C4-2B (cell line): ENCODE measurements at regions not wholly inside any gene's neighbourhood (a gene's known extent, or its start where the extent isn't known, plus 50 kb on each side); places are given as distances from the start of the nearest gene placed in this dataset.

ENCODE experiments used
- ZFX ChIP-seq: fragments of 450-650 bp; IDR thresholded peaks from 2 replicates; pipeline ENCODE4 v1.6.1; 2017
- TF ChIP-seq, protein P1 (sequence below): fragments of 450-650 bp; conservative IDR thresholded peaks from 2 replicates; pipeline ENCODE4 v1.5.1; 2017; ENCODE audit warnings: mild to moderate bottlenecking

GRCh38 chr5:174501461-174502069 is 222.8 kb upstream of the MSX2 start:
- TF ChIP-seq, protein P1, sequence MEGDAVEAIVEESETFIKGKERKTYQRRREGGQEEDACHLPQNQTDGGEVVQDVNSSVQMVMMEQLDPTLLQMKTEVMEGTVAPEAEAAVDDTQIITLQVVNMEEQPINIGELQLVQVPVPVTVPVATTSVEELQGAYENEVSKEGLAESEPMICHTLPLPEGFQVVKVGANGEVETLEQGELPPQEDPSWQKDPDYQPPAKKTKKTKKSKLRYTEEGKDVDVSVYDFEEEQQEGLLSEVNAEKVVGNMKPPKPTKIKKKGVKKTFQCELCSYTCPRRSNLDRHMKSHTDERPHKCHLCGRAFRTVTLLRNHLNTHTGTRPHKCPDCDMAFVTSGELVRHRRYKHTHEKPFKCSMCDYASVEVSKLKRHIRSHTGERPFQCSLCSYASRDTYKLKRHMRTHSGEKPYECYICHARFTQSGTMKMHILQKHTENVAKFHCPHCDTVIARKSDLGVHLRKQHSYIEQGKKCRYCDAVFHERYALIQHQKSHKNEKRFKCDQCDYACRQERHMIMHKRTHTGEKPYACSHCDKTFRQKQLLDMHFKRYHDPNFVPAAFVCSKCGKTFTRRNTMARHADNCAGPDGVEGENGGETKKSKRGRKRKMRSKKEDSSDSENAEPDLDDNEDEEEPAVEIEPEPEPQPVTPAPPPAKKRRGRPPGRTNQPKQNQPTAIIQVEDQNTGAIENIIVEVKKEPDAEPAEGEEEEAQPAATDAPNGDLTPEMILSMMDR: no peak
- TF ChIP-seq ZFX: no peak
